MM.1S (cell line): ENCODE measurements at regions not wholly inside any gene's neighbourhood (a gene's known extent, or its start where the extent isn't known, plus 50 kb on each side); places are given as distances from the start of the nearest gene placed in this dataset.
"Not testable (repeated sequence)": the region's sequence is repeated elsewhere in the genome, so short reads cannot be mapped to it uniquely, and the experiment has no call there.

Experiments used
- EZH2 ChIP-seq: fragments of 300-600 bp; sonication (generic); optimal IDR thresholded peaks from 2 replicates; pipeline ENCODE3; 2017; ENCODE audit warnings: low read depth, mild to moderate bottlenecking, antibody characterized with exemption, low read length, mixed read lengths
- EZH2phosphoT487 ChIP-seq: fragments of 300-600 bp; sonication (generic); IDR thresholded peaks from 2 replicates; pipeline ENCODE4 v1.6.1; 2018; ENCODE audit warnings: antibody characterized with exemption, low read length
- TF ChIP-seq, protein P1 (sequence below): fragments of 300-600 bp; sonication (generic); IDR thresholded peaks from 2 replicates; pipeline ENCODE4 v1.5.1; 2016; ENCODE audit warnings: antibody characterized with exemption, low read length, mixed read lengths

DNA sequence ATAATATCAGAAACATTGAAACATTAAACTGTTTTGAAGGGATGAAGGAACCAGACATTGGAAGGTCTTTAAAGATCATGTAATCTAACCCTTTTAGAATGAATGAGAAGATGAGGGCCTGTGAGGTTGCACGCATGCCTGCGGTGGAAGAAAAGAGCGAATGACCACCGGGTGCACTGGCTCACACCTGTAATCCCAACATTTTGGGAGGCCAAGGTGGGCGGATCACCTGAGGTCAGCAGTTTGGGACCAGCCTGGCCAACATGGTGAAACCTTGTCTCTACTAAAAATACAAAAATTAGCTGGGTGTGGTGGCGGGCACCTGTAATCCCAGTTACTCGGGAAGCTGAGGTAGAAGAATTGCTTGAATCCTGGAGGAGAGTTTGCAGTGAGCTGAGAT, 242.3 kb upstream of the CDH12 start:
- TF ChIP-seq, protein P1, sequence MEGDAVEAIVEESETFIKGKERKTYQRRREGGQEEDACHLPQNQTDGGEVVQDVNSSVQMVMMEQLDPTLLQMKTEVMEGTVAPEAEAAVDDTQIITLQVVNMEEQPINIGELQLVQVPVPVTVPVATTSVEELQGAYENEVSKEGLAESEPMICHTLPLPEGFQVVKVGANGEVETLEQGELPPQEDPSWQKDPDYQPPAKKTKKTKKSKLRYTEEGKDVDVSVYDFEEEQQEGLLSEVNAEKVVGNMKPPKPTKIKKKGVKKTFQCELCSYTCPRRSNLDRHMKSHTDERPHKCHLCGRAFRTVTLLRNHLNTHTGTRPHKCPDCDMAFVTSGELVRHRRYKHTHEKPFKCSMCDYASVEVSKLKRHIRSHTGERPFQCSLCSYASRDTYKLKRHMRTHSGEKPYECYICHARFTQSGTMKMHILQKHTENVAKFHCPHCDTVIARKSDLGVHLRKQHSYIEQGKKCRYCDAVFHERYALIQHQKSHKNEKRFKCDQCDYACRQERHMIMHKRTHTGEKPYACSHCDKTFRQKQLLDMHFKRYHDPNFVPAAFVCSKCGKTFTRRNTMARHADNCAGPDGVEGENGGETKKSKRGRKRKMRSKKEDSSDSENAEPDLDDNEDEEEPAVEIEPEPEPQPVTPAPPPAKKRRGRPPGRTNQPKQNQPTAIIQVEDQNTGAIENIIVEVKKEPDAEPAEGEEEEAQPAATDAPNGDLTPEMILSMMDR, result not testable (repeated sequence)
- TF ChIP-seq EZH2, EZH2phosphoT487: not testable (repeated sequence)
